ENCODE measurements at regions not wholly inside any gene's neighbourhood (a gene's known extent, or its start where the extent isn't known, plus 50 kb on each side); places are given as distances from the start of the nearest gene placed in this dataset.

- no peak overlapping the region for H3K4me3 ChIP-seq (ENCODE audit: low read length)
- H3K36me3 ChIP-seq (ENCODE audit: insufficient read depth, low read length): no peaks in the 10 kb centered on the region
- H3K27me3 ChIP-seq (ENCODE audit: insufficient read depth, low read length): no peaks in the 10 kb centered on the region
- no peaks in the 10 kb centered on the region for H3K9me3 ChIP-seq (ENCODE audit: low read length)
- no peaks in the 10 kb centered on the region for H3K4me1 ChIP-seq (ENCODE audit: insufficient read depth, low read length)
- no peak overlapping the region for H2AFZ ChIP-seq (ENCODE audit: low read depth, low read length)
These were observed 285.6 kb downstream of the KCNJ2 start for GRCh38 chr17:70454908-70455307.

DNA sequence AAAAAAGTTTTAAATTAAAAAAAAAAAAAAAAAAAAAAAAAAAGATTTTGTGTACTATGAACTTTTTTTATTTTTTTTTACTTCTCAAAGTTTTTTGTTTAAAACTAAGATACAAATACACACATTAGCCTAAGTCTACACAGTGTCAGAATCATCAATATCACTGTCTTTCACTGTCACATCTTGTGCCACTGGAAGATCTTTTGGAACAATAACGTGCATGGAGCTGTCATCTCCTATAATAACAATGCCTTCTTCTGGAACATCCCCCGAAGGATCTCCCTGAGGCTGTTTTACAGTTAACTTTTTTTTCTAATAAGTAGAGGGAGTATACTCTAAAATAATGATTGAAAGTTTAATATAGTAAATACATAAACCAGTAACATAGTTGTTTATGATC is 295.7 kb downstream of the KCNJ2 start:
- peaks cover 6% of the 10 kb centered on the region for H3K4me1 ChIP-seq (ENCODE audit: insufficient read depth, low read length)

DNA sequence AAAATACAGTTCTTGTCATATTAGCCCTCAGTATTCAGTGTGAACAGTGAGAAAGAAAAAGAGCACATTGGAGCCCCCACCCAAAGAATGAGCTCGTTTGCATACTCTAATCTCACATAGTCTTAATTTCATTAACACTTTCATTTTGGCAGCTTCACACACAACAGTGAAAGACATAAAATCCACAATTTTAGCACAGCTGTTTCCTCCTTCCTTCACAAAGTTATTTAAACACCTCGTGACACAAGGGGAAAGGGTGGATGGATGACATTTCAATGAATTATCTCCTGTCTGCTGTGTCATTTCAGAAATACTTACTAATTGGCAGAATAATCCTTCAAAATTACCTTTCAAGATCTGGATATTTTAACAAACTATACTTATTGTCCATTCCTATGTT is 299.3 kb downstream of the KCNJ2 start:
- Histone ChIP-seq H2AFZ (ENCODE audit: low read depth, low read length) (no peak overlapping the region), H3K4me1 (ENCODE audit: insufficient read depth, low read length) (peaks cover 6% of the 10 kb centered on the region), H3K4me3 (ENCODE audit: low read length) (no peak overlapping the region), H3K27me3 (ENCODE audit: insufficient read depth, low read length) (no peaks in the 10 kb centered on the region), H3K9me3 (ENCODE audit: low read length) (no peaks in the 10 kb centered on the region), H3K36me3 (ENCODE audit: insufficient read depth, low read length) (no peaks in the 10 kb centered on the region)

More for the DNA sequence above, 295.7 kb downstream of the KCNJ2 start:
- H3K27me3 ChIP-seq (ENCODE audit: insufficient read depth, low read length): no peaks in the 10 kb centered on the region
- no peak overlapping the region for H2AFZ ChIP-seq (ENCODE audit: low read depth, low read length)
- no peaks in the 10 kb centered on the region for H3K9me3 ChIP-seq (ENCODE audit: low read length)
- H3K36me3 ChIP-seq (ENCODE audit: insufficient read depth, low read length): no peaks in the 10 kb centered on the region
- H3K4me3 ChIP-seq (ENCODE audit: low read length): no peak overlapping the region

DNA sequence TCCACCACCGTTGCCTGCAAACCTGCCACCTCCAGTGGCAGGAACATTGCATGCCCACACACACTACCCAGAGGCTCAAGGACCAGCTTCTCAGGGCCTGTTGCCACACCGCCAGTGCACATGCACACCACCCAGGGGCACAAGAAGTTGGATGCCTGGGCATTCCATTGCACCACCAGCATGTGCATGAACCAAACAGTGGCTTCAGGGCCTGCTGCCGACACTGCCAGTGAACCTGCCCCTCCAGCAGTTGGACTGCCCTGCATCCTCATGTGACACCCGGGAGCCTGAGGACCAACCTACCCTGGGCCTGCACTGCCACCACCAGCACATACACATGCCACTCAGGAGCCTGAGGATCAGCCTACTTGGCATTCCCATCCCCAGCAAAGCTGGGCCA is 303.7 kb downstream of the KCNJ2 start:
- no peak overlapping the region for H2AFZ ChIP-seq (ENCODE audit: low read depth, low read length)
- H3K36me3 ChIP-seq (ENCODE audit: insufficient read depth, low read length): no peaks in the 10 kb centered on the region
- peaks cover 3% of the 10 kb centered on the region for H3K9me3 ChIP-seq (ENCODE audit: low read length)
- no peak overlapping the region for H3K4me3 ChIP-seq (ENCODE audit: low read length)
- H3K4me1 ChIP-seq (ENCODE audit: insufficient read depth, low read length): no peaks in the 10 kb centered on the region
- H3K27me3 ChIP-seq (ENCODE audit: insufficient read depth, low read length): no peaks in the 10 kb centered on the region

DNA sequence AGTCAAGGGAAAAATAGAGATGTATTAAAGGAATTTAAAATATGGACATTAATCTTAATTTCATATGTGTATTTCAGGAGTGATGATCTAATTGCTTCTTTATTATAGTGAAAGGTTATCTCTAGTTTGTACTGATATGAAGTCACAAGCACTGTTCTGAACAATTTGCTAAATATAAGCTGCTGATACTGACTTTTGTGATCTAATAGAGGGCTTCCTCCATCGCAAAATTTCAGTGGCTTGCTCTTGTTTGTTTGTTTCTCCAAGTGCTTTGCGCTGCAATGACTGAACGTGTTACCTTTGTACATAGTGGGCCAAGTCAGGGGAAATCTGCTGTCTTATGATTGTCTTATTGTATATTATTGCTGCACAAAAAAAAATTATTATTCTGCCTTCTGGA is 307.0 kb downstream of the KCNJ2 start:
- Histone ChIP-seq H3K9me3 (ENCODE audit: low read length) (peaks cover 3% of the 10 kb centered on the region), H2AFZ (ENCODE audit: low read depth, low read length) (no peak overlapping the region), H3K27me3 (ENCODE audit: insufficient read depth, low read length) (no peaks in the 10 kb centered on the region), H3K36me3 (ENCODE audit: insufficient read depth, low read length) (no peaks in the 10 kb centered on the region), H3K4me1 (ENCODE audit: insufficient read depth, low read length) (no peaks in the 10 kb centered on the region), H3K4me3 (ENCODE audit: low read length) (no peak overlapping the region)

- no peaks in the 10 kb centered on the region for H3K4me1 ChIP-seq (ENCODE audit: insufficient read depth, low read length)
- H3K9me3 ChIP-seq (ENCODE audit: low read length): peaks cover 7% of the 10 kb centered on the region
- no peaks in the 10 kb centered on the region for H3K27me3 ChIP-seq (ENCODE audit: insufficient read depth, low read length)
- H3K4me3 ChIP-seq (ENCODE audit: low read length): no peak overlapping the region
- no peaks in the 10 kb centered on the region for H3K36me3 ChIP-seq (ENCODE audit: insufficient read depth, low read length)
- no peak overlapping the region for H2AFZ ChIP-seq (ENCODE audit: low read depth, low read length)
These were observed 309.6 kb downstream of the KCNJ2 start for GRCh38 chr17:70478902-70479301.

GRCh38 chr17:70479779-70480178 is 310.4 kb downstream of the KCNJ2 start:
- Histone ChIP-seq H3K9me3 (ENCODE audit: low read length) (peaks cover 5% of the 10 kb centered on the region), H3K4me1 (ENCODE audit: insufficient read depth, low read length) (no peaks in the 10 kb centered on the region), H3K27me3 (ENCODE audit: insufficient read depth, low read length) (no peaks in the 10 kb centered on the region), H2AFZ (ENCODE audit: low read depth, low read length) (no peak overlapping the region), H3K4me3 (ENCODE audit: low read length) (no peak overlapping the region), H3K36me3 (ENCODE audit: insufficient read depth, low read length) (no peaks in the 10 kb centered on the region)

DNA sequence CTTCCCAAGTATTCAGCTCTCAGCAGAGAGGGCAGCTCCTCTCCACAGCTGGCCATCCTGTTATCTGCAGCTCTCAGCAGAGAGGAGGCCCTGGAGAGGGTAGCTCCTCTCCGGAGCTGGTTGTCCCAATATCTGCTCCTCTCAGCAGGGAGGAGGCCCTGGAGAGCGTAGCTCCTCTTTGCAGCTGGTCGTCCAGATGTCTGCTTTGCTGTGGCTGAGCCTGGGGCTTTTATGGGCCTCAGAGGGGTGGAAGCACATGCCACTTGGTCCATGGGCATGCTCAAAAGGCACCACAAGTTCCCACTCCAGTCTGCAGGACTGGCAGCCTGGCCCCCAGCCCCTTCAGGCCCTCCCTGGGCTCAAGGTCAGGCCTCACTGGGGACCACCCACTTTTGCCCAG is 314.3 kb downstream of the KCNJ2 start:
- H2AFZ ChIP-seq (ENCODE audit: low read depth, low read length): no peak overlapping the region
- H3K36me3 ChIP-seq (ENCODE audit: insufficient read depth, low read length): no peaks in the 10 kb centered on the region
- no peak overlapping the region for H3K4me3 ChIP-seq (ENCODE audit: low read length)
- no peaks in the 10 kb centered on the region for H3K4me1 ChIP-seq (ENCODE audit: insufficient read depth, low read length)
- H3K27me3 ChIP-seq (ENCODE audit: insufficient read depth, low read length): no peaks in the 10 kb centered on the region
- peaks cover 5% of the 10 kb centered on the region for H3K9me3 ChIP-seq (ENCODE audit: low read length)

DNA sequence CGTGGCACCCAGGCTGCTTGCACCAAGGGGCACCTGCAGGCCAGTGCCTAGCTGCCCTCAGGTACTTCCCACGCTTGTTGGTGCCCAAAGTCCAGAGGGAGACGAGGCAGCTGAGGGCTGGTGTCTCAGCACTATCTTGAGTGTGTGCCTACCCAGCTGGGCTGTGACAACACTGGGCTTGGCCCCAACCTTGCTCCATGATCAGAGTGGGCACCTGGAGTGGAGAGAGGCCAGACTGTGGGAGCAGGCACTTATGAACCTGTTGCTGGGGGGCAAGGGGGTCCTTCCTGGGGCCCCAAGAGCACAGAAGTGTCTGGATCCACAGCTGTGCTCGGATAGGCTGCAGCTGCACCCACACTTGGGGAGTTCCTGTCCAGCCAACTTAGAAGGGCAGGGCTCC is 314.7 kb downstream of the KCNJ2 start:
- no peaks in the 10 kb centered on the region for H3K36me3 ChIP-seq (ENCODE audit: insufficient read depth, low read length)
- H3K4me3 ChIP-seq (ENCODE audit: low read length): no peak overlapping the region

GRCh38 chr17:70484496-70484895 is 315.2 kb downstream of the KCNJ2 start:
- no peak overlapping the region for H3K4me3 ChIP-seq (ENCODE audit: low read length)
- no peak overlapping the region for H2AFZ ChIP-seq (ENCODE audit: low read depth, low read length)
- H3K36me3 ChIP-seq (ENCODE audit: insufficient read depth, low read length): no peaks in the 10 kb centered on the region
- no peaks in the 10 kb centered on the region for H3K4me1 ChIP-seq (ENCODE audit: insufficient read depth, low read length)
- no peaks in the 10 kb centered on the region for H3K27me3 ChIP-seq (ENCODE audit: insufficient read depth, low read length)
- peaks cover 5% of the 10 kb centered on the region for H3K9me3 ChIP-seq (ENCODE audit: low read length)

More for the DNA sequence above, 314.7 kb downstream of the KCNJ2 start:
- H2AFZ ChIP-seq (ENCODE audit: low read depth, low read length): no peak overlapping the region
- H3K9me3 ChIP-seq (ENCODE audit: low read length): peaks cover 5% of the 10 kb centered on the region
- H3K4me1 ChIP-seq (ENCODE audit: insufficient read depth, low read length): no peaks in the 10 kb centered on the region
- H3K27me3 ChIP-seq (ENCODE audit: insufficient read depth, low read length): no peaks in the 10 kb centered on the region

- H2AFZ ChIP-seq (ENCODE audit: low read depth, low read length): no peak overlapping the region
- no peaks in the 10 kb centered on the region for H3K36me3 ChIP-seq (ENCODE audit: insufficient read depth, low read length)
- H3K9me3 ChIP-seq (ENCODE audit: low read length): no peaks in the 10 kb centered on the region
- H3K4me3 ChIP-seq (ENCODE audit: low read length): no peak overlapping the region
- no peaks in the 10 kb centered on the region for H3K4me1 ChIP-seq (ENCODE audit: insufficient read depth, low read length)
- no peaks in the 10 kb centered on the region for H3K27me3 ChIP-seq (ENCODE audit: insufficient read depth, low read length)
These were observed 323.0 kb downstream of the KCNJ2 start for GRCh38 chr17:70492368-70492767.

- H2AFZ ChIP-seq (ENCODE audit: low read depth, low read length): no peak overlapping the region
- no peaks in the 10 kb centered on the region for H3K9me3 ChIP-seq (ENCODE audit: low read length)
- H3K36me3 ChIP-seq (ENCODE audit: insufficient read depth, low read length): no peaks in the 10 kb centered on the region
- H3K4me1 ChIP-seq (ENCODE audit: insufficient read depth, low read length): no peaks in the 10 kb centered on the region
- no peak overlapping the region for H3K4me3 ChIP-seq (ENCODE audit: low read length)
- no peaks in the 10 kb centered on the region for H3K27me3 ChIP-seq (ENCODE audit: insufficient read depth, low read length)
These were observed 324.0 kb downstream of the KCNJ2 start for GRCh38 chr17:70493277-70493874.

DNA sequence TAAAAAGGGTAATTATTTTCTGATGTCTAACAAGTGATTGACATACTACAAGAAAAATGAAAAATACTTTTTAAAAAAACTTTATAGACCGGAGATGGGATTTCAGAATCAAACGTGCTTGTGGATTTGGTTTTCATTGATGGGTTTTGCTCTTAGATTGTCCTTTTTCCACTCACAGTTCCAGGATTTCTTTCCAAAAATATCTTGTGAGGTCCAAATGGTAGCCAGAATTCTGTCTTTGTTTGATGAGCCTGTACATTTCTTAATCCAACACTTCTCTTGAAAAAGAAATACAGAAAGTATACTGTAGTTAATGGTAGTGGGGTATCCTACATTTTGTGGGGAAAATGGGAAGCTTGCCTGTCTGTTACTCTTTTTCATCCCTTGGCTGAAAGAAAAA is 329.3 kb downstream of the KCNJ2 start:
- Histone ChIP-seq H2AFZ (ENCODE audit: low read depth, low read length) (no peak overlapping the region), H3K9me3 (ENCODE audit: low read length) (no peaks in the 10 kb centered on the region), H3K36me3 (ENCODE audit: insufficient read depth, low read length) (no peaks in the 10 kb centered on the region), H3K27me3 (ENCODE audit: insufficient read depth, low read length) (no peaks in the 10 kb centered on the region), H3K4me3 (ENCODE audit: low read length) (no peak overlapping the region), H3K4me1 (ENCODE audit: insufficient read depth, low read length) (peaks cover 9% of the 10 kb centered on the region)

DNA sequence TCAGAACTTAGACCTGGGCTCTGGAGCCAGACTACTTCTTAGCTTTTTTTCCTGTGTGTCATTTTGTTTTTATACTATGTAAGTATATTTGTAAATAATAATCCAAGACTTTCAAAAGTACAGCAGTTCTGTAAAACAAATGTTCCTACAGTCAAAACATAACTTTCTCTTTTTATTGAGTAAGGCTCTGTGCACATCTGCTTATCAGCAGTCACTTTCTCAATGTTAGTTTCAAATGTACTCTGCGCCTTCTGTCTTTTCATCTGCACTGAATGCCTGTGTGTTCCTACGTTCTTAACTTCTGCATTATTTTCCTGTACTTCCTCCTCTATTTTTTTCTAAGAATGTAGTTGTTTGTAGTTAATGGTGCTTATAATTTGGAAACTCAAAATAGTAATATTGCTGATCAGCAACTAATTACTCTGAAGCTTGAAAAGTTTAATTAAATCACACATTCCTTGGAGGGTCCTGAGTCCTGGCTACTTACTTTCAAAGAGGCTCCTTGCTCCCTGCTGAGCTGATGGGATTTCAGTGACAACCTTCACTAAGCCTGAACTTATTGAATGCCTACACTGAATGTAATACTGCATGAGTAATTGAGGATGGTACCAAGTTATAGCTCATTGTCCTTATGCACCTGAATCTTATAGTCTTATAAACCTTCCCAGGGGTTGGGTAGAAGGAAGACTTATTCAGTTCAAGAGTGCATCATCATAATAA is 329.9 kb downstream of the KCNJ2 start:
- no peaks in the 10 kb centered on the region for H3K27me3 ChIP-seq (ENCODE audit: insufficient read depth, low read length)
- H2AFZ ChIP-seq (ENCODE audit: low read depth, low read length): no peak overlapping the region
- peaks cover 9% of the 10 kb centered on the region for H3K4me1 ChIP-seq (ENCODE audit: insufficient read depth, low read length)
- H3K4me3 ChIP-seq (ENCODE audit: low read length): no peak overlapping the region
- no peaks in the 10 kb centered on the region for H3K9me3 ChIP-seq (ENCODE audit: low read length)
- H3K36me3 ChIP-seq (ENCODE audit: insufficient read depth, low read length): no peaks in the 10 kb centered on the region
